ENCODE measurements at regions not wholly inside any gene's neighbourhood (a gene's known extent, or its start where the extent isn't known, plus 50 kb on each side); places are given as distances from the start of the nearest gene placed in this dataset.

- no peak overlapping the region for H3K4me3 ChIP-seq
- no peak for TF ChIP-seq CTCF (IDR thresholded peaks at IDR 0.05)
- intact Hi-C loops (cut with DNase I), result no loop called here
- no peaks in the 10 kb centered on the region for H3K4me1 ChIP-seq
- no peaks in the 10 kb centered on the region for H3K9me3 ChIP-seq
- no peaks in the 10 kb centered on the region for H3K36me3 ChIP-seq
- 71 to 75% methylated on average over 5 of the region's 5 CpGs for WGBS, 2 donors
- peak overlapping the region in 1 of 4 donors; percentile 44 for H3K27ac ChIP-seq
- DNase-seq (peak in 5 of 6 donors; percentile 21 to 63 (median 32)), FAIRE-seq (no peak), ATAC-seq (peak in 3 of 4 donors; percentile 65 to 85 (median 78))
- H3K27me3 ChIP-seq, result no peaks in the 10 kb centered on the region
Observed at GRCh38 chrX:134715930-134716619, 57.8 kb upstream of the PLAC1 start.

- ATAC-seq (no peak), FAIRE-seq (no peak), DNase-seq (no peak)
- H3K27me3 ChIP-seq, result no peaks in the 10 kb centered on the region
- H3K9me3 ChIP-seq, result no peaks in the 10 kb centered on the region
- intact Hi-C loops (cut with DNase I), result no loop called here
- 56 to 57% methylated on average over 3 of the region's 3 CpGs for WGBS, 2 donors
- no peaks in the 10 kb centered on the region for H3K36me3 ChIP-seq
- H3K4me1 ChIP-seq, result no peaks in the 10 kb centered on the region
- H3K4me3 ChIP-seq, result no peak overlapping the region
- H3K27ac ChIP-seq, result no peak overlapping the region
- no peak for TF ChIP-seq CTCF (IDR thresholded peaks at IDR 0.05)
Observed at GRCh38 chrX:134714633-134715110, 56.4 kb upstream of the PLAC1 start.

GRCh38 chrX:134713618-134714107 is 55.4 kb upstream of the PLAC1 start:
- no peaks in the 10 kb centered on the region for H3K36me3 ChIP-seq
- H3K27me3 ChIP-seq, result no peaks in the 10 kb centered on the region
- no peak for DNase-seq
- WGBS, 2 donors, result 73 to 85% methylated on average over 10 of the region's 10 CpGs
- FAIRE-seq, result no peak
- intact Hi-C loops (cut with DNase I), result no loop called here
- no peaks in the 10 kb centered on the region for H3K4me1 ChIP-seq
- H3K4me3 ChIP-seq, result no peak overlapping the region
- ATAC-seq, result no peak
- H3K9me3 ChIP-seq, result no peaks in the 10 kb centered on the region
- H3K27ac ChIP-seq, result no peak overlapping the region
- no peak for TF ChIP-seq CTCF (IDR thresholded peaks at IDR 0.05)

- Histone ChIP-seq H3K36me3 (no peaks in the 10 kb centered on the region), H3K9me3 (no peaks in the 10 kb centered on the region), H3K4me1 (no peaks in the 10 kb centered on the region), H3K4me3 (no peak overlapping the region), H3K27ac (no peak overlapping the region), H3K27me3 (no peaks in the 10 kb centered on the region)
- no peak for TF ChIP-seq CTCF (IDR thresholded peaks at IDR 0.05)
- FAIRE-seq, result no peak
- ATAC-seq, result no peak
- WGBS, 2 donors, result 75 to 88% methylated on average over 3 of the region's 3 CpGs
- intact Hi-C loops (cut with DNase I), result no loop called here
- no peak for DNase-seq
Observed at GRCh38 chrX:134712272-134712671, 54.0 kb upstream of the PLAC1 start.
